ENCODE measurements at regions not wholly inside any gene's neighbourhood (a gene's known extent, or its start where the extent isn't known, plus 50 kb on each side); places are given as distances from the start of the nearest gene placed in this dataset.

GRCh38 chr7:24405002-24405401, 121.0 kb downstream of the NPY start:
- TF ChIP-seq CTCF (IDR thresholded peaks at IDR 0.05) (no peak), ZFX (IDR thresholded peaks at IDR 0.05; ENCODE audit: borderline replicate concordance) (no peak)

Measured in 22Rv1 (cell line).